ENCODE measurements at regions not wholly inside any gene's neighbourhood (a gene's known extent, or its start where the extent isn't known, plus 50 kb on each side); places are given as distances from the start of the nearest gene placed in this dataset.

DNA sequence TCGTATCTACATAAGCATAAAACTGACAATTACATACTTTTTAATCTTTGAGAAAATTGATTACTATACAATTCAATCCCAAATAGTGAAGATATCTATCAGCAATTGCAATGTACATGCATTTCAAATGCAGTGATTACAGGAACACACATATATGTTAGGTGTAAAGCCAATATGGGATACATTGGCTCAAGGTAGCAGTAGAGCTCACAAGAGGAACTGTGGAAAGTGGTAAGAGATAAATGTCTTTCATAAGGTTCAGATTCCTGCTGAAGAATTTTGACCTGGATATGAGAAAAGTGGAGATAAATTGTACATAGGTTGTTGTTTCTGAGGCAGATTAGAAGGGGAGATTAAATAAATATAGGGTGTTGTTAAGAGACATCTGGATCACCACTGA, 1280.5 kb downstream of the OTOL1 start:
- Histone ChIP-seq H3K9ac (ENCODE audit: insufficient read depth, low read length, poor library complexity, severe bottlenecking) (no peak overlapping the region), H3K27ac (ENCODE audit: low read depth in 1 of 2, low read length in 2 of 2) (no peak overlapping the region), H4K20me1 (ENCODE audit: insufficient read depth, low read length) (no peaks in the 10 kb centered on the region), H3K4me3 (replicated peaks in 1 of 3; ENCODE audit: low read depth in 2 of 3, low read length in 3 of 3) (no peak overlapping the region), H3K36me3 (replicated peaks in 1 of 2; ENCODE audit: control insufficient read depth in 1 of 2, insufficient read depth in 2 of 2, low read length in 2 of 2) (no peaks in the 10 kb centered on the region), H3K27me3 (ENCODE audit: control insufficient read depth in 2 of 2, insufficient read depth in 2 of 2, low read length in 2 of 2) (no peaks in the 10 kb centered on the region), H3K79me2 (ENCODE audit: insufficient read depth, low read length) (no peaks in the 10 kb centered on the region), H2AFZ (ENCODE audit: insufficient read depth, low read depth, low read length, poor library complexity, severe bottlenecking) (no peak overlapping the region), H3K9me3 (replicated peaks in 1 of 2; ENCODE audit: control insufficient read depth in 1 of 2, insufficient read depth in 1 of 2, low read length in 2 of 2) (no peaks in the 10 kb centered on the region), H3K4me2 (replicated peaks; ENCODE audit: extremely low read depth, low read length, poor library complexity, severe bottlenecking) (no peak overlapping the region), H3K4me1 (ENCODE audit: control insufficient read depth in 1 of 2, insufficient read depth in 2 of 2, low read length in 2 of 2) (no peaks in the 10 kb centered on the region)
- Mint-ChIP-seq H3K4me1 (no peaks in the 10 kb centered on the region), H3K4me3 (no peak overlapping the region), H3K9me3 (peaks cover 0 to 2% (median 0%) of the 10 kb centered on the region in 7 donors), H3K27me3 (ENCODE audit: low read depth in 3 of 3) (no peaks in the 10 kb centered on the region), H3K27ac (no peak overlapping the region), H3K36me3 (no peaks in the 10 kb centered on the region)
- TF ChIP-seq, protein P1, sequence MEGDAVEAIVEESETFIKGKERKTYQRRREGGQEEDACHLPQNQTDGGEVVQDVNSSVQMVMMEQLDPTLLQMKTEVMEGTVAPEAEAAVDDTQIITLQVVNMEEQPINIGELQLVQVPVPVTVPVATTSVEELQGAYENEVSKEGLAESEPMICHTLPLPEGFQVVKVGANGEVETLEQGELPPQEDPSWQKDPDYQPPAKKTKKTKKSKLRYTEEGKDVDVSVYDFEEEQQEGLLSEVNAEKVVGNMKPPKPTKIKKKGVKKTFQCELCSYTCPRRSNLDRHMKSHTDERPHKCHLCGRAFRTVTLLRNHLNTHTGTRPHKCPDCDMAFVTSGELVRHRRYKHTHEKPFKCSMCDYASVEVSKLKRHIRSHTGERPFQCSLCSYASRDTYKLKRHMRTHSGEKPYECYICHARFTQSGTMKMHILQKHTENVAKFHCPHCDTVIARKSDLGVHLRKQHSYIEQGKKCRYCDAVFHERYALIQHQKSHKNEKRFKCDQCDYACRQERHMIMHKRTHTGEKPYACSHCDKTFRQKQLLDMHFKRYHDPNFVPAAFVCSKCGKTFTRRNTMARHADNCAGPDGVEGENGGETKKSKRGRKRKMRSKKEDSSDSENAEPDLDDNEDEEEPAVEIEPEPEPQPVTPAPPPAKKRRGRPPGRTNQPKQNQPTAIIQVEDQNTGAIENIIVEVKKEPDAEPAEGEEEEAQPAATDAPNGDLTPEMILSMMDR (IDR thresholded peaks at IDR 0.05), result no peak
- no peak for DNase-seq
- WGBS (ENCODE audit: insufficient coverage), result no CpG with 5 or more reads among the region's 1 CpG
- intact Hi-C loops (cut with micrococcal nuclease), result no loop called here

DNA sequence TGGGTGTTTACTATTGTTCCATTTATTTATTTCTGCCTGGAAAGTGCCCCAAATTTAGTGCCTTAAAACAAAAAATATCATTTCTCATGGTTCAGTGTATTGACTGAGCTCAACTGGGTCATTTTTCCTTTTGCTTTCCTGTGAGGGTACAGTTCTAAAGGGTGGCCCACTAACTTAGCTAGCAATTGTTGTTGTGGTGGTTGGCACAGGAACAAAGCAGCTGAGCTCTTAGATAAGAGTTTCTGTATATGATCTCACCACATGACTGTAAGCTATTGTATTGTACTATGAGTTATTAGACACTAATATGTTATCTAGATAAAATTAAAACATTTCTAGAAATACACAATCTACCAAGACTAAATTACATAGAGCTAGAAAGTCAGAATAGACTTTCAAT, 1283.7 kb downstream of the OTOL1 start:
- H3K27ac Mint-ChIP-seq, result no peak overlapping the region
- no peaks in the 10 kb centered on the region for H3K27me3 Mint-ChIP-seq (ENCODE audit: low read depth in 3 of 3)

More for the DNA sequence above, 1283.7 kb downstream of the OTOL1 start:
- H3K79me2 ChIP-seq (ENCODE audit: insufficient read depth, low read length), result no peaks in the 10 kb centered on the region
- no peaks in the 10 kb centered on the region for H3K27me3 ChIP-seq (ENCODE audit: control insufficient read depth in 2 of 2, insufficient read depth in 2 of 2, low read length in 2 of 2)
- H3K4me3 Mint-ChIP-seq, result no peak overlapping the region
- DNase-seq, result no peak
- H3K36me3 ChIP-seq (replicated peaks in 1 of 2; ENCODE audit: control insufficient read depth in 1 of 2, insufficient read depth in 2 of 2, low read length in 2 of 2), result no peaks in the 10 kb centered on the region
- H3K4me2 ChIP-seq (replicated peaks; ENCODE audit: extremely low read depth, low read length, poor library complexity, severe bottlenecking), result no peak overlapping the region
- TF ChIP-seq, protein P1 (IDR thresholded peaks at IDR 0.05), result no peak
- H3K9me3 Mint-ChIP-seq, result peaks cover 0 to 2% (median 0%) of the 10 kb centered on the region in 7 donors
- H2AFZ ChIP-seq (ENCODE audit: insufficient read depth, low read depth, low read length, poor library complexity, severe bottlenecking), result no peak overlapping the region
- H3K36me3 Mint-ChIP-seq, result no peaks in the 10 kb centered on the region
- H3K9me3 ChIP-seq (replicated peaks in 1 of 2; ENCODE audit: control insufficient read depth in 1 of 2, insufficient read depth in 1 of 2, low read length in 2 of 2), result no peaks in the 10 kb centered on the region
- no peak overlapping the region for H3K4me3 ChIP-seq (replicated peaks in 1 of 3; ENCODE audit: low read depth in 2 of 3, low read length in 3 of 3)
- no peaks in the 10 kb centered on the region for H3K4me1 Mint-ChIP-seq
- no peak overlapping the region for H3K9ac ChIP-seq (ENCODE audit: insufficient read depth, low read length, poor library complexity, severe bottlenecking)
- no peaks in the 10 kb centered on the region for H3K4me1 ChIP-seq (ENCODE audit: control insufficient read depth in 1 of 2, insufficient read depth in 2 of 2, low read length in 2 of 2)
- intact Hi-C loops (cut with micrococcal nuclease), result no loop called here
- H3K27ac ChIP-seq (ENCODE audit: low read depth in 1 of 2, low read length in 2 of 2), result no peak overlapping the region
- H4K20me1 ChIP-seq (ENCODE audit: insufficient read depth, low read length), result no peaks in the 10 kb centered on the region

Measured in CD14-positive monocyte (primary cell).